CD4-positive, alpha-beta T cell (primary cell): ENCODE measurements at regions not wholly inside any gene's neighbourhood (a gene's known extent, or its start where the extent isn't known, plus 50 kb on each side); places are given as distances from the start of the nearest gene placed in this dataset.

Experiments used
- ATAC-seq: fragments of 200-7000 bp; cut with Tn5 transposase; one replicate; pipeline ENCODE4 v1.10.0; 2022; ENCODE audit warnings: mild to moderate bottlenecking; ENCODE audit not compliant: poor library complexity
- CTCF ChIA-PET: fragments of 350-600 bp; sonication (Branson Sonifier 250); formaldehyde crosslinking; loops from one replicate; lab custom pipeline; 2021; ENCODE audit warnings: antibody characterized with exemption, inconsistent platforms; lab: Charles Lee
- POLR2A ChIA-PET: fragments of 350-600 bp; sonication (Branson Sonifier 250); formaldehyde crosslinking; loops from one replicate; lab custom pipeline; 2021; ENCODE audit warnings: antibody characterized with exemption, inconsistent platforms; lab: Charles Lee
- DNase-seq, 14 experiments: peaks; one replicate each; pipeline ENCODE4 v3.0.0-alpha.2; 2013 to 2020; ENCODE audit warnings: mixed read lengths in 2 of 14
- H3K27ac ChIP-seq, 2 donors: one replicate each; pipeline versions ENCODE4 v1.5.1 to v1.7.0; 2013; ENCODE audit warnings: low read length in 2 of 2, low read depth in 1 of 2, mild to moderate bottlenecking in 1 of 2
- H3K27me3 ChIP-seq, 2 experiments: 1 replicate in 1 of 2; 2 replicates in 1 of 2; pipeline versions ENCODE4 v1.6.1 to v1.7.0; 2013; ENCODE audit warnings: low read length in 2 of 2, control low read depth in 1 of 2, mild to moderate bottlenecking in 1 of 2, moderate library complexity in 1 of 2; ENCODE audit not compliant: insufficient read depth in 2 of 2, control insufficient read depth in 1 of 2
- H3K36me3 ChIP-seq: one replicate; pipeline ENCODE4 v1.6.1; 2013; ENCODE audit warnings: low read length, control low read depth; ENCODE audit not compliant: insufficient read depth
- H3K4me1 ChIP-seq: one replicate; pipeline ENCODE4 v1.6.1; 2013; ENCODE audit warnings: low read length, control low read depth; ENCODE audit not compliant: insufficient read depth
- H3K4me3 ChIP-seq: one replicate; pipeline ENCODE4 v1.5.1; 2013; ENCODE audit warnings: mild to moderate bottlenecking, low read length, moderate library complexity
- H3K9me3 ChIP-seq, 2 experiments: 1 replicate in 1 of 2; 2 replicates in 1 of 2; pipeline versions ENCODE4 v1.6.1 to v1.7.0; 2013; ENCODE audit warnings: low read length in 2 of 2, mild to moderate bottlenecking in 2 of 2, control low read depth in 1 of 2, moderate library complexity in 1 of 2; ENCODE audit not compliant: control insufficient read depth in 1 of 2, insufficient read depth in 1 of 2
- H3K27ac Mint-ChIP-seq: one replicate; pipeline ENCODE4 v1.8.0; 2020; ENCODE audit warnings: mixed read lengths
- H3K27me3 Mint-ChIP-seq: one replicate; pipeline ENCODE4 v1.8.0; 2021; ENCODE audit warnings: mixed read lengths
- H3K36me3 Mint-ChIP-seq: one replicate; pipeline ENCODE4 v1.8.0; 2021; ENCODE audit warnings: low read depth, mixed read lengths
- H3K4me1 Mint-ChIP-seq: one replicate; pipeline ENCODE4 v1.8.0; 2021; ENCODE audit warnings: low read depth, mixed read lengths
- H3K4me3 Mint-ChIP-seq: one replicate; pipeline ENCODE4 v1.8.0; 2020; ENCODE audit warnings: mild to moderate bottlenecking, mixed read lengths
- H3K9me3 Mint-ChIP-seq: one replicate; pipeline ENCODE4 v1.8.0; 2020; ENCODE audit warnings: mixed read lengths
- intact Hi-C, 2 experiments: fragments of 100-400 bp; cut with DNase I in 1 of 2; cut with micrococcal nuclease in 1 of 2; formaldehyde crosslinking; loops; one replicate each; pipeline versions ENCODE4 v1.15.1 to v1.9.0; 2023 to 2025; cut with DNase I, micrococcal nuclease
- TF ChIP-seq, protein P1 (sequence below): fragments of 200-600 bp; IDR thresholded peaks from one replicate; pipeline ENCODE4 v1.8.0; 2022; ENCODE audit warnings: antibody characterized with exemption, mild to moderate bottlenecking

GRCh38 chr2:48183991-48184390, 130.5 kb upstream of the FOXN2 start:
- Histone ChIP-seq H3K27me3 (no peaks in the 10 kb centered on the region), H3K9me3 (no peaks in the 10 kb centered on the region), H3K36me3 (no peaks in the 10 kb centered on the region), H3K4me3 (no peak overlapping the region), H3K4me1 (no peaks in the 10 kb centered on the region), H3K27ac (no peak overlapping the region)
- ChIA-PET CTCF (no interaction called here), POLR2A (no interaction called here)
- Mint-ChIP-seq H3K27ac (no peak overlapping the region), H3K4me1 (no peaks in the 10 kb centered on the region), H3K4me3 (no peak overlapping the region), H3K36me3 (no peaks in the 10 kb centered on the region), H3K9me3 (no peaks in the 10 kb centered on the region), H3K27me3 (no peaks in the 10 kb centered on the region)
- no peak for ATAC-seq
- intact Hi-C loops, result no loop called here
- DNase-seq, result no peak
- TF ChIP-seq, protein P1, sequence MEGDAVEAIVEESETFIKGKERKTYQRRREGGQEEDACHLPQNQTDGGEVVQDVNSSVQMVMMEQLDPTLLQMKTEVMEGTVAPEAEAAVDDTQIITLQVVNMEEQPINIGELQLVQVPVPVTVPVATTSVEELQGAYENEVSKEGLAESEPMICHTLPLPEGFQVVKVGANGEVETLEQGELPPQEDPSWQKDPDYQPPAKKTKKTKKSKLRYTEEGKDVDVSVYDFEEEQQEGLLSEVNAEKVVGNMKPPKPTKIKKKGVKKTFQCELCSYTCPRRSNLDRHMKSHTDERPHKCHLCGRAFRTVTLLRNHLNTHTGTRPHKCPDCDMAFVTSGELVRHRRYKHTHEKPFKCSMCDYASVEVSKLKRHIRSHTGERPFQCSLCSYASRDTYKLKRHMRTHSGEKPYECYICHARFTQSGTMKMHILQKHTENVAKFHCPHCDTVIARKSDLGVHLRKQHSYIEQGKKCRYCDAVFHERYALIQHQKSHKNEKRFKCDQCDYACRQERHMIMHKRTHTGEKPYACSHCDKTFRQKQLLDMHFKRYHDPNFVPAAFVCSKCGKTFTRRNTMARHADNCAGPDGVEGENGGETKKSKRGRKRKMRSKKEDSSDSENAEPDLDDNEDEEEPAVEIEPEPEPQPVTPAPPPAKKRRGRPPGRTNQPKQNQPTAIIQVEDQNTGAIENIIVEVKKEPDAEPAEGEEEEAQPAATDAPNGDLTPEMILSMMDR, result no peak

- Mint-ChIP-seq H3K36me3 (no peaks in the 10 kb centered on the region), H3K27ac (no peak overlapping the region), H3K4me1 (no peaks in the 10 kb centered on the region), H3K27me3 (no peaks in the 10 kb centered on the region), H3K9me3 (no peaks in the 10 kb centered on the region), H3K4me3 (no peak overlapping the region)
- Histone ChIP-seq H3K36me3 (no peaks in the 10 kb centered on the region), H3K9me3 (no peaks in the 10 kb centered on the region), H3K4me1 (no peaks in the 10 kb centered on the region), H3K27me3 (no peaks in the 10 kb centered on the region), H3K27ac (no peak overlapping the region), H3K4me3 (no peak overlapping the region)
- CTCF ChIA-PET, result no interaction called here
- POLR2A ChIA-PET, result no interaction called here
- TF ChIP-seq, protein P1, result no peak
- DNase-seq (no peak), ATAC-seq (no peak)
- intact Hi-C loops, result no loop called here
These were observed 127.0 kb upstream of the FOXN2 start for GRCh38 chr2:48187503-48187902.

DNA sequence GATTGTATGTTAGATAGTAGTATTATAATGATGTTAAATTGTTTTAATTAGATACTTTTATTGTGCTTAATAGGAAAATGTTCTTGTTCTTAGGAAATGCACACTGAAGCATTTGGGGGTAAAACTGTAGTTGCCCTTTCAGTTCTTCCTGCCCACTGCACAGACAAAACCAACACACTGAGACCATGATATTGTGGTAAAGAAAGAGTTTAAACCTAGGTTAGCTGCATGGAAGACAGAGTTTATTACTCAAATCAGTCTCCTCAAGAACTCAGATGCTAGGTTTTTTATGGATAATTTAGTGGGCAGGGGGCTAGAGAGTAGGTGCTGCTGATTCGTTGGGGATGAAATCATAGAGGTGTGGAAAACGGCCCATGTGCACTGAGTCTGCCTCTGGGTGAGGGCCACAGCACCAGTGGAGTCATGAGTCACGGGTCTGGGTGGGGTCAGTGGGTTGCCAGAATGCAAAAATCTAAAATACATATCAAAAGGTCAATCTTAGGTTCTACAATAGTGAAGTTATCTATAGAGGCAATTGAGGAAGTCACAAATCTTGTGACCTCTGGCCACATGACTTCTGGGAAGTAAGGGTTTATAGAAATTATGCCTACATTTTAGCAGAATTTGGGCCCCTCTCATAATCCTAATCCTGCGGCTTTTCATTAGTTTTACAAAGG, 124.8 kb upstream of the FOXN2 start:
- H3K9me3 Mint-ChIP-seq, result no peaks in the 10 kb centered on the region
- H3K4me3 Mint-ChIP-seq, result no peak overlapping the region
- H3K27ac Mint-ChIP-seq, result no peak overlapping the region
- Histone ChIP-seq H3K27ac (no peak overlapping the region), H3K27me3 (no peaks in the 10 kb centered on the region), H3K36me3 (no peaks in the 10 kb centered on the region), H3K4me1 (no peaks in the 10 kb centered on the region), H3K9me3 (no peaks in the 10 kb centered on the region), H3K4me3 (no peak overlapping the region)
- peak in 2 of 14 experiments; percentile 25 to 41 for DNase-seq
- intact Hi-C loops, result no loop called here
- CTCF ChIA-PET, result no interaction called here
- POLR2A ChIA-PET, result no interaction called here
- H3K4me1 Mint-ChIP-seq, result no peaks in the 10 kb centered on the region
- TF ChIP-seq, protein P1, result no peak
- no peaks in the 10 kb centered on the region for H3K27me3 Mint-ChIP-seq
- no peaks in the 10 kb centered on the region for H3K36me3 Mint-ChIP-seq
- no peak for ATAC-seq
